Panc1 (cell line): ENCODE measurements at regions not wholly inside any gene's neighbourhood (a gene's known extent, or its start where the extent isn't known, plus 50 kb on each side); places are given as distances from the start of the nearest gene placed in this dataset.
"Not testable (repeated sequence)": the region's sequence is repeated elsewhere in the genome, so short reads cannot be mapped to it uniquely, and the experiment has no call there.

Source experiments
- ATAC-seq: fragments of 200-7000 bp; cut with Tn5 transposase; 2 replicates; pipeline ENCODE4 v1.9.1; 2020; ENCODE audit warnings: mild to moderate bottlenecking, moderate library complexity
- BruUV-seq: library from RNA; stranded (reverse); fragments of 400-500 nt; replicated peaks from 2 replicates; lab custom pipeline; 2021; lab: Mats Ljungman, UMichigan
- CTCF ChIA-PET: fragments of 300-600 bp; sonication (Branson Sonifier 250); formaldehyde crosslinking; loops from one replicate; lab custom pipeline; 2022; ENCODE audit warnings: antibody characterized with exemption; lab: Charles Lee
- POLR2A ChIA-PET: fragments of 300-600 bp; sonication (Branson Sonifier 250); formaldehyde crosslinking; loops from one replicate; lab custom pipeline; 2022; ENCODE audit warnings: antibody characterized with exemption; lab: Charles Lee
- DNase-seq: peaks from one replicate; pipeline ENCODE4 v3.0.0-alpha.2; 2010; ENCODE audit warnings: low read depth, low spot score
- H3K27ac ChIP-seq: 2 replicates; pipeline ENCODE4 v1.5.1; 2011; ENCODE audit warnings: mild to moderate bottlenecking, low read length, inconsistent platforms
- H3K27me3 ChIP-seq: fragments of 200-500 bp; sonication (Bioruptor generic); 2 replicates; pipeline ENCODE4 v1.6.0; 2014; ENCODE audit warnings: low read length, inconsistent platforms; ENCODE audit not compliant: control insufficient read depth, insufficient read depth
- H3K36me3 ChIP-seq: fragments of 200-500 bp; sonication (Bioruptor generic); 2 replicates; pipeline ENCODE4 v1.5.1; 2014; ENCODE audit warnings: inconsistent platforms, mild to moderate bottlenecking, low read length, moderate library complexity; ENCODE audit not compliant: control insufficient read depth, insufficient read depth
- H3K4me1 ChIP-seq: 2 replicates; pipeline ENCODE4 v1.5.1; 2011; ENCODE audit warnings: inconsistent platforms, mild to moderate bottlenecking, low read length, moderate library complexity; ENCODE audit not compliant: control insufficient read depth, insufficient read depth
- H3K4me3 ChIP-seq, 2 experiments: 2 replicates each; pipeline ENCODE4 v1.5.1; 2011 to 2012; ENCODE audit warnings: low read depth in 2 of 2, low read length in 2 of 2, mild to moderate bottlenecking in 2 of 2, inconsistent platforms in 1 of 2, moderate library complexity in 1 of 2
- H3K9me3 ChIP-seq: fragments of 200-500 bp; sonication (Bioruptor generic); 2 replicates; pipeline ENCODE4 v1.5.1; 2014; ENCODE audit warnings: low read depth, mild to moderate bottlenecking, inconsistent platforms, low read length, moderate library complexity; ENCODE audit not compliant: control insufficient read depth, insufficient read depth
- POLR2AphosphoS5 ChIP-seq: IDR thresholded peaks from 2 replicates; pipeline ENCODE4 v1.6.1; 2012; ENCODE audit warnings: mild to moderate bottlenecking, low read depth, low read length, moderate library complexity
- REST ChIP-seq, 2 experiments: IDR thresholded peaks; 2 replicates each; pipeline ENCODE4 v1.6.1; 2011 to 2012; ENCODE audit warnings: low read depth in 2 of 2, control low read depth in 1 of 2, low read length in 1 of 2, mild to moderate bottlenecking in 1 of 2, moderate library complexity in 1 of 2; ENCODE audit not compliant: insufficient read depth in 1 of 2
- SIN3A ChIP-seq: IDR thresholded peaks from 2 replicates; pipeline ENCODE4 v1.6.1; 2012; ENCODE audit warnings: low read depth, mild to moderate bottlenecking, low read length, moderate library complexity, borderline replicate concordance; ENCODE audit not compliant: insufficient read depth
- TCF7L2 ChIP-seq: IDR thresholded peaks from 2 replicates; pipeline ENCODE4 v1.6.1; 2011; ENCODE audit warnings: mild to moderate bottlenecking, low read depth, low read length, inconsistent platforms
- in situ Hi-C: cut with HindIII; loops from 2 replicates; pipeline ENCODE4 v1.10.0; 2016; ENCODE audit warnings: low sequenced_read_pairs, low pct_unique_long_range_greater_than_20kb
- intact Hi-C: fragments of 100-400 bp; cut with micrococcal nuclease; formaldehyde crosslinking; loops from one replicate; pipeline ENCODE4 v1.10.0; 2022; ENCODE audit not compliant: unreplicated experiment
- TF ChIP-seq, protein P1 (sequence below): fragments of 450-650 bp; IDR thresholded peaks from 2 replicates; pipeline ENCODE4 v1.5.1; 2017; ENCODE audit warnings: mild to moderate bottlenecking

- Histone ChIP-seq H3K27ac (no peak overlapping the region), H3K4me1 (no peaks in the 10 kb centered on the region), H3K9me3 (no peaks in the 10 kb centered on the region), H3K4me3 (no peak overlapping the region), H3K36me3 (no peaks in the 10 kb centered on the region), H3K27me3 (no peaks in the 10 kb centered on the region)
- no TSS peak for BruUV-seq
- no peak for ATAC-seq
- ChIA-PET POLR2A (no interaction called here), CTCF (interaction anchor here (0.7 kb wide), 1 partner anchor 913 kb away, joined by 4 read pairs; no protein-coding TSS in a partner anchor)
- TF ChIP-seq REST (IDR thresholded peaks at IDR 0.05; ENCODE audit: insufficient read depth in 1 of 2, low read depth in 2 of 2, low read length in 1 of 2) (no peak), POLR2AphosphoS5 (no peak), SIN3A (no peak), TCF7L2 (no peak)
- TF ChIP-seq, protein P1, sequence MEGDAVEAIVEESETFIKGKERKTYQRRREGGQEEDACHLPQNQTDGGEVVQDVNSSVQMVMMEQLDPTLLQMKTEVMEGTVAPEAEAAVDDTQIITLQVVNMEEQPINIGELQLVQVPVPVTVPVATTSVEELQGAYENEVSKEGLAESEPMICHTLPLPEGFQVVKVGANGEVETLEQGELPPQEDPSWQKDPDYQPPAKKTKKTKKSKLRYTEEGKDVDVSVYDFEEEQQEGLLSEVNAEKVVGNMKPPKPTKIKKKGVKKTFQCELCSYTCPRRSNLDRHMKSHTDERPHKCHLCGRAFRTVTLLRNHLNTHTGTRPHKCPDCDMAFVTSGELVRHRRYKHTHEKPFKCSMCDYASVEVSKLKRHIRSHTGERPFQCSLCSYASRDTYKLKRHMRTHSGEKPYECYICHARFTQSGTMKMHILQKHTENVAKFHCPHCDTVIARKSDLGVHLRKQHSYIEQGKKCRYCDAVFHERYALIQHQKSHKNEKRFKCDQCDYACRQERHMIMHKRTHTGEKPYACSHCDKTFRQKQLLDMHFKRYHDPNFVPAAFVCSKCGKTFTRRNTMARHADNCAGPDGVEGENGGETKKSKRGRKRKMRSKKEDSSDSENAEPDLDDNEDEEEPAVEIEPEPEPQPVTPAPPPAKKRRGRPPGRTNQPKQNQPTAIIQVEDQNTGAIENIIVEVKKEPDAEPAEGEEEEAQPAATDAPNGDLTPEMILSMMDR: no peak
- intact Hi-C loops (no loop called here), in situ Hi-C loops (no loop called here)
- no peak for DNase-seq
Measured at GRCh38 chr7:145360511-145361100, 524.8 kb upstream of the TPK1 start.

- intact Hi-C loops: no loop called here
- DNase-seq (no peak), ATAC-seq (no peak)
- in situ Hi-C loops: no loop called here
- CTCF ChIA-PET: no interaction called here
- H3K4me3 ChIP-seq: no peak overlapping the region
- TF ChIP-seq POLR2AphosphoS5 (no peak), TCF7L2 (no peak), SIN3A (no peak), REST (IDR thresholded peaks at IDR 0.05; ENCODE audit: insufficient read depth in 1 of 2, low read depth in 2 of 2, low read length in 1 of 2) (no peak)
- TF ChIP-seq, protein P1: no peak
- no peaks in the 10 kb centered on the region for H3K27me3 ChIP-seq
- no peaks in the 10 kb centered on the region for H3K4me1 ChIP-seq
- H3K36me3 ChIP-seq: no peaks in the 10 kb centered on the region
- POLR2A ChIA-PET: no interaction called here
- no peak overlapping the region for H3K27ac ChIP-seq
- BruUV-seq: no TSS peak
- H3K9me3 ChIP-seq: no peaks in the 10 kb centered on the region
Measured at GRCh38 chr7:145350334-145350733, 514.5 kb upstream of the TPK1 start.

- ATAC-seq, H3K27ac ChIP-seq, intact Hi-C loops, H3K4me1 ChIP-seq, H3K4me3 ChIP-seq, POLR2A ChIA-PET, CTCF ChIA-PET, DNase-seq, BruUV-seq, H3K27me3 ChIP-seq, H3K9me3 ChIP-seq, H3K36me3 ChIP-seq, in situ Hi-C loops: not testable (repeated sequence)
Measured at GRCh38 chr7:145349452-145349851, 513.6 kb upstream of the TPK1 start.
